Fibroblast of skin of right biceps (primary cell): ENCODE measurements at regions not wholly inside any gene's neighbourhood (a gene's known extent, or its start where the extent isn't known, plus 50 kb on each side); places are given as distances from the start of the nearest gene placed in this dataset.

Experiments
- DNase-seq: peaks from one replicate; pipeline ENCODE4 v3.0.0-alpha.2; 2013

GRCh38 chr13:26989261-26989956 is 182.2 kb downstream of the USP12 start:
- no peak for DNase-seq

GRCh38 chr13:26988059-26988769 is 183.4 kb downstream of the USP12 start:
- no peak for DNase-seq

GRCh38 chr13:26987486-26988013 is 184.1 kb downstream of the USP12 start:
- no peak for DNase-seq

GRCh38 chr13:26985285-26985878 is 186.2 kb downstream of the USP12 start:
- peak; percentile 70 for DNase-seq

GRCh38 chr13:26984337-26984736 is 187.3 kb downstream of the USP12 start:
- no peak for DNase-seq

- DNase-seq: peak; percentile 15
Measured at GRCh38 chr13:26983543-26984320, 187.9 kb downstream of the USP12 start.

- DNase-seq: no peak
Measured at GRCh38 chr13:26980099-26981031, 191.2 kb downstream of the USP12 start.

- no peak for DNase-seq
Measured at GRCh38 chr13:26979334-26979733, 192.3 kb downstream of the USP12 start.

- no peak for DNase-seq
Measured at GRCh38 chr13:26978081-26978860, 193.3 kb downstream of the USP12 start.

- DNase-seq: no peak
Measured at GRCh38 chr13:26977541-26977940, 194.1 kb downstream of the USP12 start.

- DNase-seq: no peak
Measured at GRCh38 chr13:26976313-26976712, 195.3 kb downstream of the USP12 start.

GRCh38 chr13:26973946-26974345 is 197.7 kb downstream of the USP12 start:
- no peak for DNase-seq

- DNase-seq: no peak
Measured at GRCh38 chr13:26973295-26973694, 198.3 kb downstream of the USP12 start.

- peak; percentile 8 for DNase-seq
Measured at GRCh38 chr13:26971990-26972887, 199.4 kb downstream of the USP12 start.

GRCh38 chr13:26968431-26969341 is 202.9 kb downstream of the USP12 start:
- peak; percentile 10 for DNase-seq

GRCh38 chr13:26967119-26968038 is 204.2 kb downstream of the USP12 start:
- no peak for DNase-seq

- DNase-seq: no peak
Measured at GRCh38 chr13:26966701-26967080, 204.9 kb downstream of the USP12 start.
